Right lobe of liver (tissue), 6 donors: ENCODE measurements at regions not wholly inside any gene's neighbourhood (a gene's known extent, or its start where the extent isn't known, plus 50 kb on each side); places are given as distances from the start of the nearest gene placed in this dataset.

ENCODE experiments used
- ATAC-seq, 4 donors: fragments of 200-7000 bp; cut with Tn5 transposase; one replicate each; pipeline ENCODE4 v1.9.1; 2020; ENCODE audit warnings: mild to moderate bottlenecking in 4 of 4, moderate library complexity in 4 of 4
- DNase-seq, 3 donors: peaks; one replicate each; pipeline ENCODE4 v3.0.0-alpha.2; 2020
- H3K27ac ChIP-seq, 3 donors: fragments of 200-600 bp; one replicate each; pipeline ENCODE4 v1.8.0; 2022
- H3K27me3 ChIP-seq, 2 donors: fragments of 200-600 bp; one replicate each; pipeline ENCODE4 v1.8.0; 2022
- H3K36me3 ChIP-seq, 4 donors: fragments of 200-600 bp; sonication (generic) in 1 of 4; one replicate each; pipeline versions ENCODE4 v1.5.1 to v1.8.0; 2017 to 2022; ENCODE audit warnings: control low read depth in 1 of 4
- H3K4me1 ChIP-seq, 4 donors: fragments of 200-600 bp; sonication (generic) in 1 of 4; one replicate each; pipeline versions ENCODE4 v1.5.1 to v1.8.0; 2017 to 2022; ENCODE audit warnings: control low read depth in 1 of 4
- H3K4me3 ChIP-seq, 3 donors: fragments of 200-600 bp; one replicate each; pipeline ENCODE4 v1.8.0; 2022
- H3K9me3 ChIP-seq, 4 donors: fragments of 200-600 bp; sonication (generic) in 1 of 4; one replicate each; pipeline versions ENCODE4 v1.5.1 to v1.8.0; 2017 to 2022; ENCODE audit warnings: control low read depth in 1 of 4
- POLR2A ChIP-seq: fragments of 450-650 bp; IDR thresholded peaks from one replicate; pipeline ENCODE4 v1.6.1; 2017; ENCODE audit warnings: antibody characterized with exemption, mild to moderate bottlenecking
- WGBS: methylation state at CpG from one replicate; pipeline ENCODE4 v1.1.6; 2018; ENCODE audit warnings: low coverage, low lambda C conversion rate; ENCODE audit not compliant: insufficient coverage; ENCODE audit errors: missing lambda C conversion rate; 5-methylcytosine and 5-hydroxymethylcytosine counted together
- intact Hi-C, 2 donors: fragments of 100-400 bp; cut with DNase I; formaldehyde crosslinking; loops; one replicate each; pipeline versions ENCODE4 v1.11.2 to v1.14.1; 2022
- TF ChIP-seq, protein P1 (sequence below), 4 donors: fragments of 200-600 bp in 3 of 4; fragments of 450-650 bp in 1 of 4; IDR thresholded peaks; one replicate each; pipeline versions ENCODE4 v1.5.1 to v1.8.0; 2016 to 2022; ENCODE audit warnings: antibody characterized with exemption in 4 of 4, mild to moderate bottlenecking in 2 of 4
- donor health status: DM: no; HTN: yes; CAD: no.
- donor health status: DM: no; HTN: no; CAD: no.
- donor health status: DM: no; HTN: no; CAD: no.
- donor health status: DM: no; HTN: yes; CAD: no.
- donor health status: DM: no; HTN: yes; CAD: no.

- Histone ChIP-seq H3K4me1 (no peaks in the 10 kb centered on the region), H3K4me3 (no peak overlapping the region), H3K36me3 (no peaks in the 10 kb centered on the region), H3K27me3 (no peaks in the 10 kb centered on the region), H3K27ac (no peak overlapping the region), H3K9me3 (no peaks in the 10 kb centered on the region)
- WGBS = 32% methylated on average over 9 of the region's 21 CpGs
- intact Hi-C loops = no loop called here
- no peak for TF ChIP-seq POLR2A
- TF ChIP-seq, protein P1, sequence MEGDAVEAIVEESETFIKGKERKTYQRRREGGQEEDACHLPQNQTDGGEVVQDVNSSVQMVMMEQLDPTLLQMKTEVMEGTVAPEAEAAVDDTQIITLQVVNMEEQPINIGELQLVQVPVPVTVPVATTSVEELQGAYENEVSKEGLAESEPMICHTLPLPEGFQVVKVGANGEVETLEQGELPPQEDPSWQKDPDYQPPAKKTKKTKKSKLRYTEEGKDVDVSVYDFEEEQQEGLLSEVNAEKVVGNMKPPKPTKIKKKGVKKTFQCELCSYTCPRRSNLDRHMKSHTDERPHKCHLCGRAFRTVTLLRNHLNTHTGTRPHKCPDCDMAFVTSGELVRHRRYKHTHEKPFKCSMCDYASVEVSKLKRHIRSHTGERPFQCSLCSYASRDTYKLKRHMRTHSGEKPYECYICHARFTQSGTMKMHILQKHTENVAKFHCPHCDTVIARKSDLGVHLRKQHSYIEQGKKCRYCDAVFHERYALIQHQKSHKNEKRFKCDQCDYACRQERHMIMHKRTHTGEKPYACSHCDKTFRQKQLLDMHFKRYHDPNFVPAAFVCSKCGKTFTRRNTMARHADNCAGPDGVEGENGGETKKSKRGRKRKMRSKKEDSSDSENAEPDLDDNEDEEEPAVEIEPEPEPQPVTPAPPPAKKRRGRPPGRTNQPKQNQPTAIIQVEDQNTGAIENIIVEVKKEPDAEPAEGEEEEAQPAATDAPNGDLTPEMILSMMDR (IDR thresholded peaks at IDR 0.05) = no peak
- ATAC-seq = no peak
- peak in 1 of 3 donors; percentile 23 for DNase-seq
These were observed 884.7 kb downstream of the BRD1 start for GRCh38 chr22:48942698-48943566.

DNA sequence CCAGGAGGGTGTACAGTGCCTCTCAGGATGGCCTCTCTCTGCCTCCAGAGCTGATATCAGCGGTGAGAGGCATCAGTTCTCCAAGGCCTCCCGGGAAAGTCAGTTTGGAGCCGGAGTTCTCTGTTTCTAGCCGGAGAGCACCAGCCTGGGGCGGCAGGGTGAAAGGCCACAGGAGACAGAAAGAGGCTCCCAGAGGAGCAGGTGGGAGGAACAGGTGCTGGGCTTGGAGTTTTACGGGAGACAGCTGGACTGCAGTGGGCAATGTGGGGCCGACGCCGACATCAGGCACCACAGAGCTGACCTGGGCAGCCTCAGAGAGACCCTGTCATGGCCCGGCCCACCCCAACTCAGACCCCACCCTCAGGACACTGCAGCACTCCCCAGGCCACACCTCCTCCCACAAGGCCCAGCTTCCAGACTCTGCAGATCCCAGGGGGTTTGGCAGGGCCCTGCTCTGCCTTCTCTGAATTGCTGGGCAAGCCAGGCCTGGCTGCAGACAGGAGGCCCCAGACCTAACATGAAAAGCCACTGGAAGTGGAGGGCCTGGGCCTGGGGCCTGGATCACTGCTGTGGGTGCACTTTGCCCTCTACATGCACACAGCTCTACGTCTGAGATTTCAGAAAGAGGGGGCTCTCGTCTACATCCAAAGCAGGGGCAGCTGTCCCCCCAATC is 885.6 kb downstream of the BRD1 start:
- peak in 1 of 3 donors; percentile 21 for DNase-seq

GRCh38 chr22:48941033-48941902 is 886.4 kb downstream of the BRD1 start:
- Histone ChIP-seq H3K36me3 (no peaks in the 10 kb centered on the region), H3K27me3 (peaks cover 0 to 5% of the 10 kb centered on the region in 2 donors), H3K9me3 (no peaks in the 10 kb centered on the region), H3K4me3 (no peak overlapping the region), H3K27ac (no peak overlapping the region), H3K4me1 (no peaks in the 10 kb centered on the region)
- TF ChIP-seq, protein P1 (IDR thresholded peaks at IDR 0.05) = no peak
- no peak for TF ChIP-seq POLR2A
- intact Hi-C loops = no loop called here
- ATAC-seq (no peak), DNase-seq (peak in 1 of 3 donors; percentile 24)
- WGBS = 67% methylated on average over 5 of the region's 23 CpGs

More for the DNA sequence above, 885.6 kb downstream of the BRD1 start:
- no peak for ATAC-seq
- 63% methylated on average over 4 of the region's 12 CpGs for WGBS
- intact Hi-C loops = no loop called here
- Histone ChIP-seq H3K27me3 (no peaks in the 10 kb centered on the region), H3K4me1 (no peaks in the 10 kb centered on the region), H3K36me3 (no peaks in the 10 kb centered on the region), H3K4me3 (no peak overlapping the region), H3K27ac (no peak overlapping the region), H3K9me3 (no peaks in the 10 kb centered on the region)
- no peak for TF ChIP-seq POLR2A
- TF ChIP-seq, protein P1 (IDR thresholded peaks at IDR 0.05) = no peak

- Histone ChIP-seq H3K27ac (no peak overlapping the region), H3K4me3 (no peak overlapping the region), H3K36me3 (no peaks in the 10 kb centered on the region), H3K27me3 (peaks cover 0 to 7% of the 10 kb centered on the region in 2 donors), H3K4me1 (no peaks in the 10 kb centered on the region), H3K9me3 (no peaks in the 10 kb centered on the region)
- DNase-seq (peak in 1 of 3 donors; percentile 8), ATAC-seq (no peak)
- WGBS = 30% methylated on average over 2 of the region's 20 CpGs
- no peak for TF ChIP-seq POLR2A
- TF ChIP-seq, protein P1 (IDR thresholded peaks at IDR 0.05) = no peak
- intact Hi-C loops = no loop called here
These were observed 887.2 kb downstream of the BRD1 start for GRCh38 chr22:48940266-48941032.
